ENCODE measurements at regions not wholly inside any gene's neighbourhood (a gene's known extent, or its start where the extent isn't known, plus 50 kb on each side); places are given as distances from the start of the nearest gene placed in this dataset.

DNA sequence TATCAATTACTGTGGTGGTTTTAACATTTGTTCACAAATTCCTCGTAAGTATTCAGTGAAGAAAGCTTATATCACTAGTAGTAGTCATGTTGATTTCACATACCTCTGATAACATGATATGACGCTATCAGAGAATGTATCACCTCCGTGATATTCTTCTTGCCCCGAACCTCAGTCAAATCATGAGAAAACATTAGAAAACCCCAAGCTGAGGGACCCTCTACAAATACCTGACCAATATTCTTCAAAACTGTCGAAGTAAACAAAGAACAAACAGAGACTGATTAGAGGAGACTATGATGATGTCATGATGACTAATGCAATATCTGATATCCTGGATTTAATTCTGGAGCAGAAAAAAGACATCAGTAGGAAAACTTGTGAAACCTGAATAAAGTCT, 85.6 kb upstream of the SPOPL start:
- WGBS (ENCODE audit: missing lambda C conversion rate) = 76% methylated on average over 5 of the region's 5 CpGs
- ChIA-PET POLR2A (no interaction called here), CTCF (no interaction called here)
- Histone ChIP-seq H3K27ac (no peak overlapping the region), H3K4me1 (peaks cover 11% of the 10 kb centered on the region; the same call in 2 of the 3 replicates), H3K4me3 (no peak overlapping the region), H3K9me3 (peaks cover 19% of the 10 kb centered on the region; the same call in 2 of the 3 replicates), H3K4me2 (no peak overlapping the region)
- ATAC-seq = no peak
- FAIRE-seq = no peak
- no peak for DNase-seq (ENCODE audit: low read depth in 1 of 2, low spot score in 1 of 2)
- TF ChIP-seq FOSL2 (IDR thresholded peaks at IDR 0.05) (no peak), FOSL2 (CRISPR knock-in tag; IDR thresholded peaks at IDR 0.05) (peak; percentile 28; the same call in 1 of the 2 replicates), HEYL (CRISPR knock-in tag; IDR thresholded peaks at IDR 0.05) (no peak)

DNA sequence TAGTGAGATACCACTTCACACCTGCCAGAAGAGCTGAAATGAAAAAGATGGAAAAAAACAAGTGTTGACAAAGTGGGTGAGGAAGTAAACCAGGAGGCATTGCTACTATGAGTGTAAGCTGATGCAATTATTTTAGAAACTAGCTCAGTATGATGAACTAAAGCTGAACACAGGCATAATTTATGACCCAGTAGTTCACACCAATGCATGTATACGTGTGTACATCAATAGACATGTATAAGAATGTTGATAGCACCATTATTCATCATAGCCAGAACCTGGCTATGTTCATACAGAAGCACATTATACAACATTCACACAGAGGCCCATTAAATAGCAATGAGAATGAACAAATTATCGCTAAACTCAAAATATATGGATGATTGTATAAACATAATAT, 83.1 kb upstream of the SPOPL start:
- WGBS (ENCODE audit: missing lambda C conversion rate) = 82% methylated on average over 2 of the region's 2 CpGs
- CTCF ChIA-PET = no interaction called here

GRCh38 chr2:138421315-138421970, 80.1 kb upstream of the SPOPL start:
- Histone ChIP-seq H3K4me2 (peak overlapping the region; percentile 68), H3K9me3 (no peaks in the 10 kb centered on the region), H3K4me3 (no peak overlapping the region), H3K4me1 (peaks cover 36% of the 10 kb centered on the region), H3K27ac (peak overlapping the region; percentile 63 to 72)
- CTCF ChIA-PET = interaction anchor here (0.8 kb wide), 1 partner anchor 56 kb away, joined by 3 read pairs; no protein-coding TSS in a partner anchor
- FAIRE-seq (no peak), ATAC-seq (peak; percentile 60 to 82; a peak in 5 of 6 replicates), DNase-seq (ENCODE audit: low read depth in 1 of 2, low spot score in 1 of 2) (peak; percentile 24 to 43)
- WGBS (ENCODE audit: missing lambda C conversion rate) = 9% methylated on average over 3 of the region's 3 CpGs
- POLR2A ChIA-PET = no interaction called here
- peak; percentile 40 to 51; a peak in 3 of 4 replicates for TF ChIP-seq CEBPB (IDR thresholded peaks at IDR 0.05)
- peak; percentile 74 for TF ChIP-seq JUNB (IDR thresholded peaks at IDR 0.05)
- TF ChIP-seq HEYL (CRISPR knock-in tag; IDR thresholded peaks at IDR 0.05) = no peak
- TF ChIP-seq, protein P1, sequence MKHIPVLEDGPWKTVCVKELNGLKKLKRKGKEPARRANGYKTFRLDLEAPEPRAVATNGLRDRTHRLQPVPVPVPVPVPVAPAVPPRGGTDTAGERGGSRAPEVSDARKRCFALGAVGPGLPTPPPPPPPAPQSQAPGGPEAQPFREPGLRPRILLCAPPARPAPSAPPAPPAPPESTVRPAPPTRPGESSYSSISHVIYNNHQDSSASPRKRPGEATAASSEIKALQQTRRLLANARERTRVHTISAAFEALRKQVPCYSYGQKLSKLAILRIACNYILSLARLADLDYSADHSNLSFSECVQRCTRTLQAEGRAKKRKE (CRISPR knock-in tag; IDR thresholded peaks at IDR 0.05; ENCODE audit: low read depth) = no peak
- TF ChIP-seq FOSL2 (IDR thresholded peaks at IDR 0.05) = peak; percentile 78
- peak; percentile 55 for TF ChIP-seq FOSL2 (CRISPR knock-in tag; IDR thresholded peaks at IDR 0.05)
- TF ChIP-seq HDAC2 (IDR thresholded peaks at IDR 0.05) = no peak
- TF ChIP-seq MAFK (IDR thresholded peaks at IDR 0.05; ENCODE audit: partially characterized antibody) = no peak
- 0 out of 2 replicates have a peak, but pooled peaks have one; percentile 19 for TF ChIP-seq GATA3 (IDR thresholded peaks at IDR 0.05; ENCODE audit: borderline replicate concordance)
- peak; percentile 17 to 52; a peak in 2 of 5 replicates for TF ChIP-seq EP300 (IDR thresholded peaks at IDR 0.05)

More for the DNA sequence above, 83.1 kb upstream of the SPOPL start:
- peaks cover 10% of the 10 kb centered on the region; the same call in 2 of the 3 replicates for H3K9me3 ChIP-seq
- ATAC-seq = no peak
- FAIRE-seq = no peak
- no peak overlapping the region for H3K4me3 ChIP-seq
- H3K4me1 ChIP-seq = peaks cover 34% of the 10 kb centered on the region
- no peak for DNase-seq (ENCODE audit: low read depth in 1 of 2, low spot score in 1 of 2)
- POLR2A ChIA-PET = no interaction called here
- no peak overlapping the region for H3K4me2 ChIP-seq
- H3K27ac ChIP-seq = no peak overlapping the region
- TF ChIP-seq, protein P2, sequence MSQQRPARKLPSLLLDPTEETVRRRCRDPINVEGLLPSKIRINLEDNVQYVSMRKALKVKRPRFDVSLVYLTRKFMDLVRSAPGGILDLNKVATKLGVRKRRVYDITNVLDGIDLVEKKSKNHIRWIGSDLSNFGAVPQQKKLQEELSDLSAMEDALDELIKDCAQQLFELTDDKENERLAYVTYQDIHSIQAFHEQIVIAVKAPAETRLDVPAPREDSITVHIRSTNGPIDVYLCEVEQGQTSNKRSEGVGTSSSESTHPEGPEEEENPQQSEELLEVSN (IDR thresholded peaks at IDR 0.05; ENCODE audit: borderline replicate concordance, low read depth) = no peak
- TF ChIP-seq NPAS2 (CRISPR knock-in tag; IDR thresholded peaks at IDR 0.05; ENCODE audit: borderline replicate concordance) (no peak), SREBF2 (IDR thresholded peaks at IDR 0.05) (no peak), HEYL (CRISPR knock-in tag; IDR thresholded peaks at IDR 0.05) (no peak), NFE2L2 (conservative IDR thresholded peaks at IDR 0.05; ENCODE audit: low read length) (no peak), EP300 (IDR thresholded peaks at IDR 0.05) (no peak), MAFK (IDR thresholded peaks at IDR 0.05; ENCODE audit: partially characterized antibody) (no peak), CHD4 (IDR thresholded peaks at IDR 0.05; ENCODE audit: borderline replicate concordance) (no peak), PBX3 (IDR thresholded peaks at IDR 0.05) (no peak), HDAC2 (IDR thresholded peaks at IDR 0.05) (no peak)
- TF ChIP-seq, protein P1 (CRISPR knock-in tag; IDR thresholded peaks at IDR 0.05; ENCODE audit: low read depth) = no peak

Data from A549 (cell line).